Coronary artery (tissue), 2 donors: ENCODE measurements at regions not wholly inside any gene's neighbourhood (a gene's known extent, or its start where the extent isn't known, plus 50 kb on each side); places are given as distances from the start of the nearest gene placed in this dataset.

Experiments used
- DNase-seq: peaks from one replicate; pipeline ENCODE4 v3.0.0-alpha.2; 2017; ENCODE audit warnings: low spot score
- H3K27ac ChIP-seq, 2 donors: fragments of 200-600 bp; sonication (generic); one replicate each; pipeline ENCODE4 v1.5.1; 2016 to 2019
- H3K4me3 ChIP-seq: fragments of 200-600 bp; sonication (generic); 2 replicates; pipeline ENCODE4 v1.5.1; 2016; ENCODE audit warnings: mild to moderate bottlenecking, moderate library complexity
- TF ChIP-seq, protein P1 (sequence below): fragments of 200-600 bp; sonication (generic); IDR thresholded peaks from one replicate; pipeline ENCODE4 v1.5.1; 2019; ENCODE audit warnings: antibody characterized with exemption

DNA sequence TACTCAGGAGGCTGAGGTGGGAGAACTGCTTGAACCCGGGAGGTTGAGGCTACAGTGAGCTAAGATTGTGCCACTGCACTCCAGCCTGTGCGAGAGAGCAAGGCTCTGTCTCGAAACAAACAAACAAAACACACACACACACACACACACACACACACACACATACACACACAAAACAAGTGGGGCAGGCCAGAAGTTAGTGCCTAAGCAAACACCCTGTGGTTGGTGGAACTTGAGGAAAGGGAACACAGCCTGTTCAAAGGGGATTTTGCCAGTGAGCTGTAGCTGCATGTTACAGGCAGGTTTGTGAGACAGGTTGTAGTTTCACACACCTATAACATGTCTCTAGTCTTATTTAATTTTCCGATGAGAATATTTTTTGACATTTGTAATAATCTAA is 175.3 kb upstream of the CLEC14A start:
- H3K27ac ChIP-seq = no peak overlapping the region
- TF ChIP-seq, protein P1, sequence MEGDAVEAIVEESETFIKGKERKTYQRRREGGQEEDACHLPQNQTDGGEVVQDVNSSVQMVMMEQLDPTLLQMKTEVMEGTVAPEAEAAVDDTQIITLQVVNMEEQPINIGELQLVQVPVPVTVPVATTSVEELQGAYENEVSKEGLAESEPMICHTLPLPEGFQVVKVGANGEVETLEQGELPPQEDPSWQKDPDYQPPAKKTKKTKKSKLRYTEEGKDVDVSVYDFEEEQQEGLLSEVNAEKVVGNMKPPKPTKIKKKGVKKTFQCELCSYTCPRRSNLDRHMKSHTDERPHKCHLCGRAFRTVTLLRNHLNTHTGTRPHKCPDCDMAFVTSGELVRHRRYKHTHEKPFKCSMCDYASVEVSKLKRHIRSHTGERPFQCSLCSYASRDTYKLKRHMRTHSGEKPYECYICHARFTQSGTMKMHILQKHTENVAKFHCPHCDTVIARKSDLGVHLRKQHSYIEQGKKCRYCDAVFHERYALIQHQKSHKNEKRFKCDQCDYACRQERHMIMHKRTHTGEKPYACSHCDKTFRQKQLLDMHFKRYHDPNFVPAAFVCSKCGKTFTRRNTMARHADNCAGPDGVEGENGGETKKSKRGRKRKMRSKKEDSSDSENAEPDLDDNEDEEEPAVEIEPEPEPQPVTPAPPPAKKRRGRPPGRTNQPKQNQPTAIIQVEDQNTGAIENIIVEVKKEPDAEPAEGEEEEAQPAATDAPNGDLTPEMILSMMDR = no peak

GRCh38 chr14:38430522-38430921 is 174.6 kb upstream of the CLEC14A start:
- TF ChIP-seq, protein P1 = no peak

More for the DNA sequence above, 175.3 kb upstream of the CLEC14A start:
- H3K4me3 ChIP-seq = no peak overlapping the region
- no peak for DNase-seq

GRCh38 chr14:38425324-38425976 is 169.6 kb upstream of the CLEC14A start:
- TF ChIP-seq, protein P1 = no peak
- H3K4me3 ChIP-seq = no peak overlapping the region
- no peak overlapping the region for H3K27ac ChIP-seq
- DNase-seq = no peak

More at GRCh38 chr14:38430522-38430921, 174.6 kb upstream of the CLEC14A start:
- no peak overlapping the region for H3K27ac ChIP-seq
- H3K4me3 ChIP-seq = no peak overlapping the region
- no peak for DNase-seq

DNA sequence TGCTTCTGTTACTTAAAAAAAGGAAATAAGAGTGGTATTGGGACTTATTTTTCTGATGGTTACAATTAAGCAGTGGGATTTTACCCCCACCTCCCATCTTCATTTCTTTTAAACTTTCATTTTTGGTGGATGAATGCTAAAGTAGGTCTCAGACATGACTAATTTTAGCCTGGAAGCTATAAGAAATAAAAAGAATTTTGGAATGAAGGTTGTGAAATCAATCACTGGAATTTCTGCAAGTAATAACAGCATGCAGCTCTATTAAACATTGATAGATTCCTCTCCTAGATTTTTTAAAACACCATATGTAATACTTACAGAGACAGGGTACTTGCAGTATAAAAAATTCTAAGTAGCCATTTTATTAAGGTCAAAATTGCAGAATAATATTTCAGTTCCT is 164.2 kb upstream of the CLEC14A start:
- Histone ChIP-seq H3K4me3 (no peak overlapping the region), H3K27ac (no peak overlapping the region)
- DNase-seq = no peak
- TF ChIP-seq, protein P1 = no peak

- Histone ChIP-seq H3K27ac (no peak overlapping the region), H3K4me3 (no peak overlapping the region)
- TF ChIP-seq, protein P1 = no peak
- DNase-seq = no peak
These were observed 163.7 kb upstream of the CLEC14A start for GRCh38 chr14:38419579-38419978.

- Histone ChIP-seq H3K4me3 (no peak overlapping the region), H3K27ac (no peak overlapping the region)
- no peak for DNase-seq
- TF ChIP-seq, protein P1 = no peak
These were observed 156.8 kb upstream of the CLEC14A start for GRCh38 chr14:38412654-38413053.

GRCh38 chr14:38410442-38410841 is 154.5 kb upstream of the CLEC14A start:
- TF ChIP-seq, protein P1 = no peak

More at GRCh38 chr14:38410442-38410841, 154.5 kb upstream of the CLEC14A start:
- DNase-seq = no peak
- no peak overlapping the region for H3K27ac ChIP-seq
- no peak overlapping the region for H3K4me3 ChIP-seq
